ENCODE measurements at regions not wholly inside any gene's neighbourhood (a gene's known extent, or its start where the extent isn't known, plus 50 kb on each side); places are given as distances from the start of the nearest gene placed in this dataset.

GRCh38 chr6:169959136-169960002 is 207.9 kb downstream of the ERMARD start:
- no peak for DNase-seq (ENCODE audit: low spot score, unreplicated experiment)
- peaks cover 12% of the 10 kb centered on the region for H3K4me1 Mint-ChIP-seq (ENCODE audit: low read depth)
- H3K27ac Mint-ChIP-seq = no peak overlapping the region
- no peaks in the 10 kb centered on the region for H3K36me3 Mint-ChIP-seq (ENCODE audit: insufficient read depth)
- H3K27me3 Mint-ChIP-seq = peaks cover 7% of the 10 kb centered on the region
- H3K4me3 Mint-ChIP-seq (ENCODE audit: low read depth) = no peak overlapping the region
- TF ChIP-seq CTCF (IDR thresholded peaks at IDR 0.05; ENCODE audit: unreplicated experiment) = no peak
- no peaks in the 10 kb centered on the region for H3K9me3 Mint-ChIP-seq (ENCODE audit: low read depth)

GRCh38 chr6:169958510-169958909 is 207.1 kb downstream of the ERMARD start:
- Mint-ChIP-seq H3K36me3 (ENCODE audit: insufficient read depth) (no peaks in the 10 kb centered on the region), H3K27ac (no peak overlapping the region), H3K9me3 (ENCODE audit: low read depth) (no peaks in the 10 kb centered on the region), H3K4me3 (ENCODE audit: low read depth) (no peak overlapping the region), H3K27me3 (peaks cover 7% of the 10 kb centered on the region), H3K4me1 (ENCODE audit: low read depth) (peaks cover 12% of the 10 kb centered on the region)
- TF ChIP-seq CTCF (IDR thresholded peaks at IDR 0.05; ENCODE audit: unreplicated experiment) = no peak
- DNase-seq (ENCODE audit: low spot score, unreplicated experiment) = no peak

- Mint-ChIP-seq H3K9me3 (ENCODE audit: low read depth) (no peaks in the 10 kb centered on the region), H3K27me3 (peaks cover 6% of the 10 kb centered on the region), H3K4me3 (ENCODE audit: low read depth) (no peak overlapping the region), H3K27ac (no peak overlapping the region), H3K4me1 (ENCODE audit: low read depth) (peaks cover 12% of the 10 kb centered on the region), H3K36me3 (ENCODE audit: insufficient read depth) (no peaks in the 10 kb centered on the region)
- DNase-seq (ENCODE audit: low spot score, unreplicated experiment) = no peak
- TF ChIP-seq CTCF (IDR thresholded peaks at IDR 0.05; ENCODE audit: unreplicated experiment) = no peak
These were observed 206.0 kb downstream of the ERMARD start for GRCh38 chr6:169957351-169957963.

- peaks cover 3% of the 10 kb centered on the region for H3K27me3 Mint-ChIP-seq
- H3K36me3 Mint-ChIP-seq (ENCODE audit: insufficient read depth) = no peaks in the 10 kb centered on the region
- H3K27ac Mint-ChIP-seq = peak overlapping the region; percentile 49
- no peaks in the 10 kb centered on the region for H3K9me3 Mint-ChIP-seq (ENCODE audit: low read depth)
- DNase-seq (ENCODE audit: low spot score, unreplicated experiment) = no peak
- no peak overlapping the region for H3K4me3 Mint-ChIP-seq (ENCODE audit: low read depth)
- peaks cover 10% of the 10 kb centered on the region for H3K4me1 Mint-ChIP-seq (ENCODE audit: low read depth)
- no peak for TF ChIP-seq CTCF (IDR thresholded peaks at IDR 0.05; ENCODE audit: unreplicated experiment)
These were observed 205.2 kb downstream of the ERMARD start for GRCh38 chr6:169956580-169956979.

- H3K9me3 Mint-ChIP-seq (ENCODE audit: low read depth) = no peaks in the 10 kb centered on the region
- H3K27me3 Mint-ChIP-seq = peaks cover 3% of the 10 kb centered on the region
- H3K4me3 Mint-ChIP-seq (ENCODE audit: low read depth) = no peak overlapping the region
- no peak overlapping the region for H3K27ac Mint-ChIP-seq
- no peak for TF ChIP-seq CTCF (IDR thresholded peaks at IDR 0.05; ENCODE audit: unreplicated experiment)
- no peaks in the 10 kb centered on the region for H3K36me3 Mint-ChIP-seq (ENCODE audit: insufficient read depth)
- no peak for DNase-seq (ENCODE audit: low spot score, unreplicated experiment)
- peaks cover 9% of the 10 kb centered on the region for H3K4me1 Mint-ChIP-seq (ENCODE audit: low read depth)
These were observed 204.5 kb downstream of the ERMARD start for GRCh38 chr6:169955731-169956437.
